ENCODE measurements at regions not wholly inside any gene's neighbourhood (a gene's known extent, or its start where the extent isn't known, plus 50 kb on each side); places are given as distances from the start of the nearest gene placed in this dataset.

GRCh38 chr4:54986095-54986846, 139.1 kb downstream of the KDR start:
- TF ChIP-seq, protein P1, sequence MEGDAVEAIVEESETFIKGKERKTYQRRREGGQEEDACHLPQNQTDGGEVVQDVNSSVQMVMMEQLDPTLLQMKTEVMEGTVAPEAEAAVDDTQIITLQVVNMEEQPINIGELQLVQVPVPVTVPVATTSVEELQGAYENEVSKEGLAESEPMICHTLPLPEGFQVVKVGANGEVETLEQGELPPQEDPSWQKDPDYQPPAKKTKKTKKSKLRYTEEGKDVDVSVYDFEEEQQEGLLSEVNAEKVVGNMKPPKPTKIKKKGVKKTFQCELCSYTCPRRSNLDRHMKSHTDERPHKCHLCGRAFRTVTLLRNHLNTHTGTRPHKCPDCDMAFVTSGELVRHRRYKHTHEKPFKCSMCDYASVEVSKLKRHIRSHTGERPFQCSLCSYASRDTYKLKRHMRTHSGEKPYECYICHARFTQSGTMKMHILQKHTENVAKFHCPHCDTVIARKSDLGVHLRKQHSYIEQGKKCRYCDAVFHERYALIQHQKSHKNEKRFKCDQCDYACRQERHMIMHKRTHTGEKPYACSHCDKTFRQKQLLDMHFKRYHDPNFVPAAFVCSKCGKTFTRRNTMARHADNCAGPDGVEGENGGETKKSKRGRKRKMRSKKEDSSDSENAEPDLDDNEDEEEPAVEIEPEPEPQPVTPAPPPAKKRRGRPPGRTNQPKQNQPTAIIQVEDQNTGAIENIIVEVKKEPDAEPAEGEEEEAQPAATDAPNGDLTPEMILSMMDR (conservative IDR thresholded peaks at IDR 0.05; ENCODE audit: low read depth, low read length): no peak
- TF ChIP-seq EZH2 (IDR thresholded peaks at IDR 0.05; ENCODE audit: low read length, unreplicated experiment) (no peak), EZH2phosphoT487 (IDR thresholded peaks at IDR 0.05; ENCODE audit: borderline replicate concordance, low read length) (no peak)

Data from PC-3 (cell line).